HG02973 (cell line): ENCODE measurements at regions not wholly inside any gene's neighbourhood (a gene's known extent, or its start where the extent isn't known, plus 50 kb on each side); places are given as distances from the start of the nearest gene placed in this dataset.
"Not testable (repeated sequence)": the region's sequence is repeated elsewhere in the genome, so short reads cannot be mapped to it uniquely, and the experiment has no call there.

Experiments used
- ATAC-seq: cut with Tn5 transposase; IDR thresholded peaks from one replicate; pipeline ENCODE4 v1.9.1; 2021; ENCODE audit warnings: moderate library complexity; ENCODE audit not compliant: unreplicated experiment

- ATAC-seq, result not testable (repeated sequence)
These were observed 101.8 kb upstream of the OSBPL11 start for GRCh38 chr3:125697126-125697525.

GRCh38 chr3:125697979-125698640 is 102.8 kb upstream of the OSBPL11 start:
- not testable (repeated sequence) for ATAC-seq

GRCh38 chr3:125715651-125716050 is 120.4 kb upstream of the OSBPL11 start:
- ATAC-seq, result no peak

GRCh38 chr3:125732151-125732550 is 136.9 kb upstream of the OSBPL11 start:
- not testable (repeated sequence) for ATAC-seq

- ATAC-seq, result not testable (repeated sequence)
These were observed 146.9 kb upstream of the OSBPL11 start for GRCh38 chr3:125741991-125742718.

GRCh38 chr3:125742845-125743244 is 147.5 kb upstream of the OSBPL11 start:
- ATAC-seq, result not testable (repeated sequence)

GRCh38 chr3:125757050-125757449 is 161.8 kb upstream of the OSBPL11 start:
- ATAC-seq, result not testable (repeated sequence)

- ATAC-seq, result not testable (repeated sequence)
These were observed 163.4 kb upstream of the OSBPL11 start for GRCh38 chr3:125758641-125759130.

- ATAC-seq, result not testable (repeated sequence)
These were observed 167.3 kb upstream of the OSBPL11 start for GRCh38 chr3:125762601-125763000.

GRCh38 chr3:125766285-125766826 is 171.1 kb upstream of the OSBPL11 start:
- not testable (repeated sequence) for ATAC-seq

- ATAC-seq, result not testable (repeated sequence)
These were observed 171.6 kb upstream of the OSBPL11 start for GRCh38 chr3:125766931-125767330.

GRCh38 chr3:125767641-125768040 is 172.3 kb upstream of the OSBPL11 start:
- no peak for ATAC-seq

GRCh38 chr3:125768821-125769220 is 173.5 kb upstream of the OSBPL11 start:
- ATAC-seq, result not testable (repeated sequence)

GRCh38 chr3:125771506-125771905 is 176.2 kb upstream of the OSBPL11 start:
- ATAC-seq, result not testable (repeated sequence)

- not testable (repeated sequence) for ATAC-seq
These were observed 179.2 kb upstream of the OSBPL11 start for GRCh38 chr3:125774433-125775034.

- not testable (repeated sequence) for ATAC-seq
These were observed 179.8 kb upstream of the OSBPL11 start for GRCh38 chr3:125775106-125775505.

GRCh38 chr3:125775606-125776294 is 180.5 kb upstream of the OSBPL11 start:
- ATAC-seq, result not testable (repeated sequence)

GRCh38 chr3:125779276-125779675 is 184.0 kb upstream of the OSBPL11 start:
- not testable (repeated sequence) for ATAC-seq

- not testable (repeated sequence) for ATAC-seq
These were observed 184.6 kb upstream of the OSBPL11 start for GRCh38 chr3:125779918-125780317.

GRCh38 chr3:125781678-125782077 is 186.4 kb upstream of the OSBPL11 start:
- not testable (repeated sequence) for ATAC-seq

- not testable (repeated sequence) for ATAC-seq
These were observed 178.7 kb upstream of the ROPN1B start for GRCh38 chr3:125790312-125790711.
